T1000 (cell line): ENCODE measurements at regions not wholly inside any gene's neighbourhood (a gene's known extent, or its start where the extent isn't known, plus 50 kb on each side); places are given as distances from the start of the nearest gene placed in this dataset.

Experiments used
- DNase-seq: peaks from one replicate; lab custom pipeline; 2025; ENCODE audit warnings: mixed read lengths; lab: John Stamatoyannopoulos, UW

GRCh38 chr11:80846979-80847378 lies 1406.1 kb upstream of the TENM4 start:
- DNase-seq, result no peak

- no peak for DNase-seq
These were observed 1405.6 kb upstream of the TENM4 start for GRCh38 chr11:80846442-80846841.

GRCh38 chr11:80844110-80844819 lies 1403.4 kb upstream of the TENM4 start:
- DNase-seq, result no peak

GRCh38 chr11:80843266-80843974 lies 1402.6 kb upstream of the TENM4 start:
- DNase-seq, result no peak

GRCh38 chr11:80842246-80842645 lies 1401.4 kb upstream of the TENM4 start:
- DNase-seq, result no peak

- no peak for DNase-seq
These were observed 1400.8 kb upstream of the TENM4 start for GRCh38 chr11:80841675-80842074.

- no peak for DNase-seq
These were observed 1397.3 kb upstream of the TENM4 start for GRCh38 chr11:80838153-80838552.

- DNase-seq, result no peak
These were observed 1396.2 kb upstream of the TENM4 start for GRCh38 chr11:80837051-80837450.

GRCh38 chr11:80831374-80831773 lies 1390.5 kb upstream of the TENM4 start:
- DNase-seq, result no peak

GRCh38 chr11:80827781-80828180 lies 1387.0 kb upstream of the TENM4 start:
- DNase-seq, result no peak

- DNase-seq, result no peak
These were observed 1386.0 kb upstream of the TENM4 start for GRCh38 chr11:80826808-80827207.

GRCh38 chr11:80822308-80822707 lies 1381.5 kb upstream of the TENM4 start:
- DNase-seq, result no peak

GRCh38 chr11:80819271-80819670 lies 1378.4 kb upstream of the TENM4 start:
- DNase-seq, result no peak

GRCh38 chr11:80816966-80817365 lies 1376.1 kb upstream of the TENM4 start:
- no peak for DNase-seq

GRCh38 chr11:80816454-80816847 lies 1375.6 kb upstream of the TENM4 start:
- no peak for DNase-seq

- no peak for DNase-seq
These were observed 1375.1 kb upstream of the TENM4 start for GRCh38 chr11:80815752-80816453.

GRCh38 chr11:80814813-80815212 lies 1374.0 kb upstream of the TENM4 start:
- no peak for DNase-seq

GRCh38 chr11:80810695-80811094 lies 1369.9 kb upstream of the TENM4 start:
- no peak for DNase-seq

GRCh38 chr11:80798174-80798573 lies 1357.3 kb upstream of the TENM4 start:
- no peak for DNase-seq

- no peak for DNase-seq
These were observed 1342.7 kb upstream of the TENM4 start for GRCh38 chr11:80783561-80783960.

GRCh38 chr11:80782135-80782885 lies 1341.5 kb upstream of the TENM4 start:
- no peak for DNase-seq

GRCh38 chr11:80779905-80780605 lies 1339.2 kb upstream of the TENM4 start:
- DNase-seq, result no peak
